GM12891 (cell line): ENCODE measurements at regions not wholly inside any gene's neighbourhood (a gene's known extent, or its start where the extent isn't known, plus 50 kb on each side); places are given as distances from the start of the nearest gene placed in this dataset.
"Not testable (repeated sequence)": the region's sequence is repeated elsewhere in the genome, so short reads cannot be mapped to it uniquely, and the experiment has no call there.

Experiments used
- POLR2A ChIP-seq: IDR thresholded peaks from 2 replicates; pipeline ENCODE4 v1.6.1; 2011; ENCODE audit warnings: low read depth, low read length, control low read depth
- POLR2AphosphoS5 ChIP-seq: IDR thresholded peaks from 2 replicates; pipeline ENCODE4 v1.6.1; 2011; ENCODE audit warnings: low read depth, low read length, control low read depth
- POU2F2 ChIP-seq: IDR thresholded peaks from 2 replicates; pipeline ENCODE4 v1.6.1; 2011; ENCODE audit warnings: low read depth, mild to moderate bottlenecking, control low read depth, low read length, moderate library complexity
- SPI1 ChIP-seq: IDR thresholded peaks from 2 replicates; pipeline ENCODE4 v1.6.1; 2011; ENCODE audit warnings: low read depth, low read length, control low read depth
- TAF1 ChIP-seq: IDR thresholded peaks from 2 replicates; pipeline ENCODE4 v1.6.1; 2011; ENCODE audit warnings: low read depth, low read length, control low read depth

GRCh38 chr9:42550789-42551357, 367.4 kb downstream of the SPATA31A6 start:
- not testable (repeated sequence) for TF ChIP-seq POLR2A, TAF1, POU2F2, POLR2AphosphoS5, SPI1
